DOHH2 (cell line): ENCODE measurements at regions not wholly inside any gene's neighbourhood (a gene's known extent, or its start where the extent isn't known, plus 50 kb on each side); places are given as distances from the start of the nearest gene placed in this dataset.

Experiments used
- H3F3A ChIP-seq: fragments of 200-600 bp; sonication (generic), shearing (Covaris generic); 2 replicates; pipeline ENCODE4 v1.6.0; 2016; ENCODE audit warnings: antibody characterized with exemption, mild to moderate bottlenecking; ENCODE audit not compliant: control insufficient read depth, insufficient read depth
- H3K27ac ChIP-seq: fragments of 200-600 bp; sonication (generic); 2 replicates; pipeline ENCODE4 v1.5.1; 2014; ENCODE audit warnings: low read depth, mild to moderate bottlenecking, low read length, moderate library complexity
- H3K27me3 ChIP-seq: fragments of 200-600 bp; sonication (generic); 2 replicates; pipeline ENCODE4 v1.6.1; 2014; ENCODE audit warnings: mild to moderate bottlenecking, low read length, mixed read lengths; ENCODE audit not compliant: control insufficient read depth
- H3K36me3 ChIP-seq: fragments of 200-600 bp; sonication (generic); 2 replicates; pipeline ENCODE4 v1.6.1; 2014; ENCODE audit warnings: mild to moderate bottlenecking, low read length, moderate library complexity, mixed read lengths; ENCODE audit not compliant: control insufficient read depth
- H3K4me1 ChIP-seq: fragments of 200-600 bp; sonication (generic); 2 replicates; pipeline ENCODE4 v1.6.1; 2014; ENCODE audit warnings: mild to moderate bottlenecking, low read length, mixed read lengths; ENCODE audit not compliant: control insufficient read depth
- H3K4me2 ChIP-seq: fragments of 200-600 bp; sonication (generic); 2 replicates; pipeline ENCODE4 v1.6.0; 2014; ENCODE audit warnings: mild to moderate bottlenecking, low read length, moderate library complexity
- H3K4me3 ChIP-seq: fragments of 200-600 bp; sonication (generic); 2 replicates; pipeline ENCODE4 v1.5.1; 2014; ENCODE audit warnings: mild to moderate bottlenecking, low read length, mixed read lengths
- H3K79me2 ChIP-seq: fragments of 200-600 bp; sonication (generic); 2 replicates; pipeline ENCODE4 v1.6.1; 2014; ENCODE audit warnings: mild to moderate bottlenecking, low read length, mixed read lengths; ENCODE audit not compliant: control insufficient read depth
- H3K9me2 ChIP-seq: fragments of 200-600 bp; sonication (generic); replicated peaks from 2 replicates; pipeline ENCODE4 v1.6.1; 2014; ENCODE audit warnings: mild to moderate bottlenecking, low read length, mixed read lengths; ENCODE audit not compliant: control insufficient read depth
- H3K9me3 ChIP-seq: fragments of 200-600 bp; sonication (generic); 2 replicates; pipeline ENCODE4 v1.6.1; 2014; ENCODE audit warnings: antibody characterized with exemption, low read length, mixed read lengths; ENCODE audit not compliant: control insufficient read depth, insufficient read depth
- H4K20me1 ChIP-seq: fragments of 200-600 bp; sonication (generic); 2 replicates; pipeline ENCODE4 v1.6.0; 2014; ENCODE audit warnings: low read depth, mild to moderate bottlenecking, antibody characterized with exemption, low read length, moderate library complexity; ENCODE audit not compliant: control insufficient read depth, insufficient read depth
- CTCF ChIP-seq: fragments of 200-600 bp; sonication (generic); IDR thresholded peaks from one replicate; pipeline ENCODE4 v1.5.1; 2014; ENCODE audit warnings: antibody characterized with exemption, mild to moderate bottlenecking, low read depth, low read length; ENCODE audit not compliant: poor library complexity, severe bottlenecking
- EZH2phosphoT487 ChIP-seq: fragments of 200-600 bp; sonication (generic); IDR thresholded peaks from 2 replicates; pipeline ENCODE4 v1.6.1; 2017; ENCODE audit warnings: borderline replicate concordance, mild to moderate bottlenecking, antibody characterized with exemption, low read length, moderate library complexity, mixed read lengths

- H3K9me3 ChIP-seq, result peaks cover 6% of the 10 kb centered on the region; the same call in 1 of the 2 replicates
- no peaks in the 10 kb centered on the region for H3K4me1 ChIP-seq
- no peak overlapping the region for H3K4me3 ChIP-seq
- H3K4me2 ChIP-seq, result no peak overlapping the region
- H3F3A ChIP-seq, result no peaks in the 10 kb centered on the region
- no peaks in the 10 kb centered on the region for H3K9me2 ChIP-seq
- no peaks in the 10 kb centered on the region for H3K27me3 ChIP-seq
- H3K36me3 ChIP-seq, result no peaks in the 10 kb centered on the region
- no peaks in the 10 kb centered on the region for H3K79me2 ChIP-seq
- TF ChIP-seq EZH2phosphoT487 (no peak), CTCF (no peak)
- no peaks in the 10 kb centered on the region for H4K20me1 ChIP-seq
- no peak overlapping the region for H3K27ac ChIP-seq
Observed at GRCh38 chr4:1474126-1475090, 68.2 kb upstream of the NKX1-1 start.

GRCh38 chr4:1473718-1474117, 67.5 kb upstream of the NKX1-1 start:
- no peaks in the 10 kb centered on the region for H3K36me3 ChIP-seq
- H3K27ac ChIP-seq, result no peak overlapping the region
- H3K9me3 ChIP-seq, result peaks cover 6% of the 10 kb centered on the region; the same call in 1 of the 2 replicates
- no peak overlapping the region for H3K4me3 ChIP-seq
- no peaks in the 10 kb centered on the region for H4K20me1 ChIP-seq
- H3K4me2 ChIP-seq, result no peak overlapping the region
- no peaks in the 10 kb centered on the region for H3K4me1 ChIP-seq
- no peaks in the 10 kb centered on the region for H3K79me2 ChIP-seq
- no peak for TF ChIP-seq EZH2phosphoT487
- no peaks in the 10 kb centered on the region for H3K27me3 ChIP-seq
- H3K9me2 ChIP-seq, result no peaks in the 10 kb centered on the region
- H3F3A ChIP-seq, result no peaks in the 10 kb centered on the region

- Histone ChIP-seq H3K36me3 (no peaks in the 10 kb centered on the region), H3K4me1 (no peaks in the 10 kb centered on the region), H3K4me3 (no peak overlapping the region), H3K79me2 (no peaks in the 10 kb centered on the region), H3F3A (no peaks in the 10 kb centered on the region), H3K9me3 (peaks cover 6% of the 10 kb centered on the region; the same call in 1 of the 2 replicates), H3K9me2 (no peaks in the 10 kb centered on the region), H3K4me2 (no peak overlapping the region), H3K27me3 (no peaks in the 10 kb centered on the region), H3K27ac (no peak overlapping the region), H4K20me1 (no peaks in the 10 kb centered on the region)
- TF ChIP-seq EZH2phosphoT487, result no peak
- TF ChIP-seq CTCF, result no peak
Observed at GRCh38 chr4:1472911-1473518, 66.8 kb upstream of the NKX1-1 start.
